ENCODE measurements at regions not wholly inside any gene's neighbourhood (a gene's known extent, or its start where the extent isn't known, plus 50 kb on each side); places are given as distances from the start of the nearest gene placed in this dataset.

DNA sequence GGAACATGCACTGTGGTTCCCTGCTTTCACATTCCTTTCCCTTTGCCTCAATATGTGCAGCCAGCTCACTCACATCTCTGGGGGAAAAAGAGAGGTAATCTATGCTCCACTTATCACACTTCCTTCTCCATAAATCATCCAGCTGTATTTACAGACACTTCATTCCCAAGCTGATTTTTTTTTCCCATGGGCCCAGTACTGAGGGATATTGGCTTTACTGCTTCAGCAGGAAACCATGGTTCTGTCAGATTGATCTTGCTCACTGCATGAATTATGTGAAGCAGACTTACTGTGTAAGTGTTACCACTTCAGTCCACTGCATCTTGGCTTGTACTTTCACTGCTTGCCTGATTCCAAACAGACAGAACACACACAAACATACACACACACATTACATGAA, 555.6 kb downstream of the CCER1 start:
- no peak for DNase-seq (ENCODE audit: low read depth)

DNA sequence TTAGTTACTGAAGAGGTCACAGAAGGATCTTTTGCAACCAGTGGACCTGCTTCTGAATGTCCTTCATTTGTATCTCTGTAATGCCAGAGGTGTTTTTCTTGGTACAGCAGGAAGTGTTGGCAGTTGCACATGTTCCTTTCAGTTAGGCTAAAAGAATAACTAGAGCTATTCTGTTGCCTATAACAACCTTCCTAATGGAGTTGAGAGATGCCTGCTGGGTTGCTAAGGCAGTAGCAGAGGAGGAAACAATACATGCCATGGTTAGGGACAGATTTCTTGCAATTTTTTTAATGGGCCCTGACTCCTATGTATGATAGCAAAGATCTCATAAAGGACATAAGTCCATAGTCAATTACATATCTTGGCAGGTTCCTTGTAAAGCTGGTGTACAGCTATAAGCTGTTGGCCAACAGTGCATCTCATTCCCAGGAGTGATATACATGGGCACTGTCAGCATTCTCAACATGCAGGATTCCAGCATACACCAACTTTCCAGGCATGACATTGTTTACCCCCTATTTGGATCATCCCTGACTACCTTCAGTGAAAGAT, 556.6 kb downstream of the CCER1 start:
- no peak for DNase-seq (ENCODE audit: low read depth)

DNA sequence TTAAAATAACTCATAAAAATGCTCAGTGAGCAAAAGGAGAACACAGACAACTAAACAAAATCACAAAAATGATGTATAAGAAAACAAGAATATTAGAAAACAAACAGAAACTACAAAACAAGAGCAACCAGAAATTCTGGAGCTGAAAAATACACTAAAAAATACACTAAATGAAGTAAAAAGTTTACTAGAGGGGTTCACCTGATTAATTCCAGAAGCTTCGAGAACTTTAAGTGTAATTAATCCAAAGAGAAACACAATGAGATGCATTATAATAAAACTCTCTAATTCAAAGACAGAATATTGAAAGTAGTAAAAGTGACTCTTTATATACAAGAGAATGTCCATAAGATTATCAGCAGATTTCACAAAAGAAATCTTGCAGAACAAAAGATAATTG, 558.4 kb downstream of the CCER1 start:
- no peak for DNase-seq (ENCODE audit: low read depth)

DNA sequence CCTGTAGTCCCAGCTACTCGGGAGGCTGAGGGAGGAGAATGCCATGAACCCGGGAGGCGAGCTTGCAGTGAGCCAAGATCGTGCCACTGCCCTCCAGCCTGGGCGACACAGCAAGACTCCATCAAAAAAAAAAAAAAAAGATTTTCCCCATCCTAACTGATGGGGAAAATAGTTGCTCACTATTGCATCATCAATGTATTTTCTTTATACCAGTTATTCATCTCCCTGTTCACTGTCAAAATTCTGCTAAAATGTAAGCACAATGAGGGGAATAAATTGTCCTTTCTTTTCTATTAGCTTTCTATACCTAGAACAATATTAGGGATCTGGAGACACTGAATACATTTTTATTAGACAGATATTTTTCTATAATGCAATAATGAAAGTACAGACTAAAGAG, 561.3 kb downstream of the CCER1 start:
- no peak for DNase-seq (ENCODE audit: low read depth)

DNA sequence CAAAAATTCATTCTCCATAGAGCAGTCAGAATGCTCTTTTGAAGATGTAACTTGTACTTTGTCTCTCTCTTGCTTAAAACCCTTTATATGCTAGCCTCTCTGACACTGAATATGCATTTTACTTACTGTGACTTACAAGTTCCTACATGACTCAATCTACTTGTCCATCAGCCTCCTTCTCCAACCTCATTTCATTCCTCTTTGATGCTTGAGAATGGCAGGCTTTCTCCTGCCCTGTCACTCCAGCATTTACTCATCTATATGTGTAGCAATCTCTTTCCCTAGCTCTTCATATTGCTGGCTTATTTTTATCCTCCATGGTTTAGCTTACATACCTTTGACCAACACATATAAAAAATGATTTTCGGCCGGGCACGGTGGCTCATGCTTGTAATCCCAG, 561.9 kb downstream of the CCER1 start:
- DNase-seq (ENCODE audit: low read depth), result no peak

DNA sequence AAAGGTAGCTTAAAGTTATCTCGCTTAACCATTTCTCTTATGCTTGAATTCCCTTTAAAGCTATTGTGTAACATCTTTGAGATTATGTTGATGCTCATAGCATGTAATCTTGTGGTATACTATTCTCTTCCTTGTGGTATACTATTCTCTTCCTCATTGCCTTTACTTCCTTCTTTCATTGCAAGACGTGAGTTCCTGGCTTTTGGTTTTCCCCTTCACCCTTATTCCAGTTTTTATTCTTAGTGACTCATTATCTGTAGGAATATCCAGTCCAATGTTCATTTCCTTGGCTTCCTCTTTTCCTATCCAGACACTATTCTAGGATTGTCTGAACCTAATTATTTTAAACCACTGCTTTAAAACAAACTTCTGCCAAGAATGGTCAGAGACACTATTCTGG, 564.0 kb downstream of the CCER1 start:
- DNase-seq (ENCODE audit: low read depth), result no peak

DNA sequence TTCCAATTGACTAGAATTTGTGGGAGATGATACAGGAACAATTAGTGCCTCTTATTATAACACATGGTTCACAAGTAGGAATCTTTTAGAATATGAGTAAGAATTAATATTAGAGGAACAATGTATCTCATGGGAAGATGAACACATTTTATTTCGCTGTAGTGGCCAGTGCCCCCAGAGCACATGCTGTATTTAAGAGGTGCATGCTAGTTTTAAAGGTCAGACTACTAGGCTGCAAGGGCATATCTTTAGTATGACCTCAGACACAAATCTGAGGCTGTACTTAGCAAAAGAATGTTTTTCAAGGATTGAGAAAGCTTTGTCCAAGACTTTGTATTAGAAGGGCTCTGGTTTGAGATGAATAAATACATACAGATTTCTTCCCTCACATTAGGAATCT, 586.9 kb downstream of the CCER1 start:
- DNase-seq (ENCODE audit: low read depth), result no peak

DNA sequence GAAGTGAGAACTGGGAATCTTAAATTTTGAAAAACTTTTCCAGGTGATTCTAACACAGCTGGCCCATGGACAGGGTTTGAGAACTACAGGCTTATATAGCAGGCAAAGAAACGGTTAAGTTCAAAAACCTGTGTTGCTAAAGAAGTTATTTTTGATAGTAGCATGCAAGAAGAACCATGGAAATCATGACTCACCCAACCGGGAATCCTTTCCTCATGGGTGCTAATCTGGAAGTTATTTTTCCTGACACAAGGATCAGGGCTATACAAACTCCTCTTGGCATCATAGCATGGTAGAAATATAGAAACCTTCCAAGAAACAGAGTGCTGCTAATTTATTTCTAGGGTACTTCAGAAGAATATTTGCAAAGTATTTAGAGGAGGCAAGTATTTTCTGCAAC, 588.7 kb downstream of the CCER1 start:
- no peak for DNase-seq (ENCODE audit: low read depth)

DNA sequence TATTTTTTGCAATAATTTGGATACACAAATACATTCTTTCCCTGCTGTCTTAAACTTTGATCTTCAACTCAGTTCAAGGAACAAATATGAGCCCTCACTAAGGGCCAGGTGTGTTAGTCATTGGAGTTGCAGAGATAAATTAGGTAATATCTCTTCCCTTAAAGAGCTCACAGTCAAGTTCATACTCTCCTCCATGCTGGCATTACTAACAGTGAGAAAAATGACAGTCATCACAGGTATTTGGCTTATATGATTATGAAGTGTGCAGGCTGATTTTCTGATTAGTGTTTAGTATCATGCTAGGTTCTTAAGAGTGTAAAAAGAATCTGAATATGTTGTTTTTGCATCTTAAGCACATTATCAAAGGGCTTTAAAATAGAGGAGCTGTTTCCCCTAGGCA, 594.7 kb downstream of the CCER1 start:
- DNase-seq (ENCODE audit: low read depth), result no peak

DNA sequence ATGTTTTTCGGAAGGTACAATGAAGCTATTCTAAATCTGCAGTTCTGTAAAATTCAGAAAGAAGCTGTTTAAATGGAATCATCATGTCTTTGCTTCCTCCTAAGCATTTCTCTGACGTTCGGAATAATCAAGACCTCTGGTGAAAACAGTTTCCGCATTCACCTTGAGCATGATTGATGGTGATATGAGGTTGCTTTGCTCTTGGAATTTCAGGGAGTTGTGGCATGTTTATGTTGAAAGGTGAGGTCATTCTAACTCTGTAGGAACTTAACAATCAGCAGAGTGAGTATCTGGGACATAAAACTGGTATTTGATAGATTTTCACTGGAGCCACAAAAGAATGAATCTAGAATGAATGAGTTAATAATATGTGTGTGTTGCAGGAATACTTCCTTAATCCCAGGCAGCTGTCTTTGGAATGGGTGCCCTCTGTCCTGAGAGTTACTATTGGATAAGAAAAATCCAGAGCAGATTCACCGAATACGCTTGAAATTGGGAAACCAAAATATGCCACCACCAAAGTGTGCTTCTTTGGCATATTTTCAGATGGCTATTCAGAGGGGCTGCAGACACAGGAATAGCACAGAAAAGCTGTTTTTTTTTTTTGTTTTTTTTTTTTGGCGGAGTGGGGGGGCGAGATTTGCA, 599.1 kb downstream of the CCER1 start:
- DNase-seq (ENCODE audit: low read depth), result no peak

DNA sequence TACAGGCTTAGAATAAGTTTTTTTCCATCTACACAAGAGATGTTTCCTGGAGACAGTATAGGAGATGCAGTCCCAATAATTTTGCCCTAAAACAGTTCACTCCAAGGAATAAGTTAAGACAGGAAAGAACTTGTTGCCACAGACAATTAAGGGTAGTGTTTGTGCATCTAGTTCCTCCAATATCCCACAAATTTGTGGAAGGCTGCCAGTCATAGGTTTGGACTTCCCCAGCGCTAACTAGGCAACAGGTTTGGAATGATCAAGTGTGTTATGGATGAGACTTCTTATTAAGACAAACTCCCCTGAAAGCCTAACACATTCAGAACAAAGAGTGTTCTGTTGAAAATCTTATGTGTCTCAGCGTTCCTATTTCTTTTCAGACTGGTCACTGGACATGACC, 611.0 kb downstream of the CCER1 start:
- no peak for DNase-seq (ENCODE audit: low read depth)

DNA sequence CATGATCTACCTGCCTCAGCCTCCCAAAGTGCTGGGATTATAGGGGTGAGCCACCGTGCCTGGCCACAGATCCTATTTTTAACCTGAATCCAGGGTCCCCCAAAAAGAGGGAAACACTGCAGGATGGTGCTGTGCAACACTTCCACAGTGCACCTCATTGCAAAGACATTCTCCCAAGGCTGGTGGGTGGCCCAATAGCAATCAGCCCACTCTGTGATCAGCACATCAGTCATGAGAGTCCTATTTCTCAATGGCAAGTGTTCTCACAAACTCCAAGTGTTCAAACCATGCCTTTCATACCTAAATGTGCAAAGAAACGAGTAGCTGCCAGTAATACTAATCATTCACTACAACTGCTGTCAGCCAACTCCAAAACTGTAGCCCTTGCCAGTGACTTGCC, 612.9 kb downstream of the CCER1 start:
- DNase-seq (ENCODE audit: low read depth), result no peak

DNA sequence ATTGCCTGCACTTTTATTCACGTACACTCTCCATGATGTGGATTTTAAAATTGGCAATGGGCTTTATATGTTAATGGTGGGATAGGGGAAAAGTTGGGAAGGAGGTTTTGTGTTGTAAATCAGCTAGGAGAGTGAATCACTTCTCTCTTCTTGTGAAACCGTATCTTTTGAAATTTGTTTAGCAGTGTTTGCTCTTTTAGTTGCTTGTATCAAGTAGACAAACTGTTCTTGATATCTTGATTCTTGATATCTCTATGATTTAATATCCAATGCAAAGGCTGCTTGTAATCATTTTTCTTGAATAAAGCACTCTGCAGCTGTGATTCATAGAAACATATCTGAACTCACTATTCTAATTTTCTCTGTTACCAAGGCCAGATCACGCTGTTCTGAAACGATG, 615.1 kb downstream of the CCER1 start:
- no peak for DNase-seq (ENCODE audit: low read depth)

DNA sequence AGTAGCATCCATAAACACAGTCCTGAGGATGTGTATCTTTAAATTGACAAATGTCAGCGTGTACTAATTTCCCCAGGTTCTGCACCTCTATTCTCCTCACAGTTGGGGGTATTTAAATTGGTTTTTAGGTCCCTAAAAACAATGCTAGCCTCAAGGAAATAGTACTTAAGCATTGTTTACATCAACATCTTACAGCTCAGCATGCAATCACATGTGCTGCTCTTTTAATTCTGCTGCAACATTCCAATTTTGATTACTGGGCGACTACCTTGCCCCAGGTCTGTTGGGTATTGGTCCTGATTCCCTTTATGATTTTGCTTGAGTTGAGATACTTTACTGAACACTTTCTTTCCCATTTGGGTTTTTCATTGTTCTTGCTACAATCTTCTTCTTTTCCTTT, 616.6 kb downstream of the CCER1 start:
- no peak for DNase-seq (ENCODE audit: low read depth)

DNA sequence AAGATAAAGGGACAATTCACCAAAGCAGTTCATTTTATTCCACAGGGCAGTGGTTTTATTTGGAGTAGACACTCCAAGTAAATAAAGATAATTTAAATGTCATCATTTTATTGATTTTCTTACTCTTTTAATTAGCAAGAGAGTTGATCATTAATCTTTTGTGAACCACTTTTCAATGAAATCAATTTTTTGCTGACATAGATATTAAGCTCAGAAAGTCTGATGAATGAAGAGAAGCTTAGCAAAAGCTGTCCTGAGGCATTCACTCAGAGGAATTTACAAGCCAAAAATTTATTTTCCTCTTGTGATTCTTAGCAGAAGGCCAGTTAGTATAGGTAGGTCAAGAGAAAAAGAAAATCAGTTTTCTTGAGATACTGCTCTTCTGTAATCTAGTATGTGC, 618.0 kb downstream of the CCER1 start:
- no peak for DNase-seq (ENCODE audit: low read depth)

DNA sequence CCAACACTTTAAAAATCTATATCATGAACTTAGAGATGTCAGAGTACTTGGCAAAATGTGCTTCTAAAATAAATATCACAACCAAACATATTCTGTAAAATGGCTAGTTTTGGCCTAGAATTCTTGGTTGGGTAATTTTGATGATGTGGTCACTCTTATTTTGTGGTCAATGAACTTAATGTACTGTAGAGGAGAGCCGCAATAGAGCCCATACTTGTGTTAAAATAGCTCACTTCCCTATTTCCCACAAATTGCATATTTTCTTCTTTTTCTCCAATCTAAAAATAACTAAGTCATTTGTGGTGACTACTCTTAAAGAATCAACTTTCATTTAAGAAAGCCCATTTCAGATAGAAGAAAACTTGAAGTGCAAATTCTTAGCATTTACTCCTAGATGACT, 619.4 kb downstream of the CCER1 start:
- DNase-seq (ENCODE audit: low read depth), result no peak

DNA sequence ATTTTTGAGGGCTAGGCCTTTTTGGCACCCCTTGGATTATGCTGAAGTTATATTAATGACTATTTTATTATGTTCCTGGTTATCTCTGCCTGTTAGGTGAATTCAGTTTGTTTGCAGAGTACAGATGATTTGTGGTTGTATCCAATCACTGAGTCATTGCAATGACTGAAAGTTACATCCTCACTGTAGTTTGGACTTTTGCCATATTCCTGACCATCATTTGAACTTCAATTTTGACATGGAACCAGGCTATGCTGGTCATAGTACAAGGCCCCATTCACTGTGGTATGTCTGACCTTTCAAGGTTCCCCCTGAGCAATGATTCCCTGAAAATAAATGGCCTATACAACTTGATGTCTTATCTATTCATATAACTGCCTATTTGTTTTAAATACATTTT, 621.0 kb downstream of the CCER1 start:
- no peak for DNase-seq (ENCODE audit: low read depth)

DNA sequence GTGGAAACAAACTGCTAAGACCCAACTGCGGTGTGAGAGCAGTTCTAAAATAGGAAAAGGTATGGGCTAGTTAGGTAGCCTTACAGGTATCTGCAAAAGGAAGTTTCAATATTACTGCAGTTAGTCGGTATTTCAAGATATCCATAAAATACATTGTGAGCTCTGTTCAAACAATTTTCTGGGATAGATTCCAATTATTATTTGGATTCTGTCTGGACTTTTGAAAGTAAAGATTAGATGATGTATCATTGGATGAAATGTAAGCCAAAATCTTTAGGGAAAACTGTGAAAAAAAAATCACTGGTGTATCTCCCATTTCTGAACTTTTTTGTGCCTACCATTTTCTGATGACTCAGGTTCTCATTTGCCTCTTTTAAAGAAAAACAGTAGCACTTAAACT, 621.6 kb downstream of the CCER1 start:
- DNase-seq (ENCODE audit: low read depth), result no peak

DNA sequence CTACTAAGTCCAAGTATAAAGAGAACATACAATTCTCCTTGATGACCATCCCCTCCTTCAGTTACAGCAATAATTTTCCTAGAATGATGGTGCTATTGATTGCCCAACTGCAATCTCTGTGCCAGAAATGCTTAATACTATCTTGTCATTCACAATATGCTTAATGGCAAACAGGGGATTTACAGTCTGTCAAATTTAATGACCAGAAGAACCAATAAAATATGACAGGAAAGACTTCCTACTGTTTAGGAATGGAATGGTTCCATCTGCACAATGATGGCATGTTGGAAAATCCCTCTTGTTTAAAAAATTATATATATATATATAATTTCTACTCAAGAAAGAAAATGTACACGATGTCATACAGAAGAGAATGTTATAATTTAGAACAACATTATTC, 623.2 kb downstream of the CCER1 start:
- DNase-seq (ENCODE audit: low read depth), result no peak

DNA sequence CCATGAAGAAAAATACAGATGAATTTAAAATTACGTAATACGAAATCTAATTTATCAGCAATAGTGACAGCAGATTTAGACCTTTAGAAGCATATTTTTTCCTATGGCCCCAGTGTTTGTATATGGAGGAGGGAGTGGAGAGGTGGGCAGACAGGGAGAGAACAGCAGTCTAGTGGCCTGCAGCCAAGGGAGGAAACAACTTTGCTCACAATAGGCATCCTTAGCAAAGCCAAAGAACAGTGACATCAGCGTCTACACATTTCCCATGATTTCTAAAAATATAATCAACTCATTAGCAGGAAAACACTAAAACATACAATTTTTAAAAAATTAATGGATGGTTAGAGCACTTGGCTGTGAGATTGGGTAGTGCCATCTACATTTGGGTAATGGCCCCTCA, 622.6 kb upstream of the ATP2B1 start:
- DNase-seq (ENCODE audit: low read depth), result no peak

DNA sequence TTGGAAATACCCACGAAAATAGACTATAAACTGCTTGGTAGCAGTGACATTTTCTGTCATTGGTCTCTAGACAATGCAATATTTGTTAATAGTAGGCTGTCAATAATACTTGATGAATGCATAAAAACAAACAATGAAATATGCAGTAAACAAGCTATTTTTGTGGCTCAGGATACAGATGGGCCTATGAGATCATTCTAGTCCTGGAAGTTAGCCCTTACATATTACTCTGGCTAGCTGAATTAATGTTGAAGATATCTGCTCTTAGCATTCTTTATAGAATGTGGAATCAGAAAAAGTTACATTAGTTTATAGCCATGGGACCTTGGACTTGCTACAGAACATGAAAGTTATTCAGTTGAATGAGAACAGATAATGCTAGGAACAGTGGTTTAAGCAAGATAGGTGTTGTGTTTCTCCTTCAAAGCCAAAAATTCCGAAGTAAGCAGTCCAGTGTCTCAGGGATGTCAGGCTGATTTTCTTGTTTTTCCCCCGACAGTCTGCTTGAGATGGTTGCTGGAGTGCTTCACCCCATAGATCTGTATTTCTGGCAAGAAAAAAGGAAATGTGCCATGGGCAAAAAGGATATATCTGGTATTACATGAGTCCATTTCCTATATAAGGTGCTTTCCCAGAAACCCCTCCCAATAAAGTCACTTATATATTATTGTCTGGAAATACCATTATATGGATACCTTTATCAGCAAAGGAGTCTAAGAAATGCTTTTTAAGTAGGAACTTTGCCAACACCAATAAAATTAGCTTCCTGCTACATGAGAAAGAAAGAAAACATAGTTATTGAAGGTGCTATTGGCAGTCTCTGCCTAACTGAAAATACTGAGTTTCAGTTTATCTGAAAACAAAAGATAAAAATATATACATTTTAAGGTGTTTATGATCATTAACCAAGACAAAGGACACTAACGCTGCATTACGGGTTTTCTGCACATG, 619.4 kb upstream of the ATP2B1 start:
- DNase-seq (ENCODE audit: low read depth), result no peak

DNA sequence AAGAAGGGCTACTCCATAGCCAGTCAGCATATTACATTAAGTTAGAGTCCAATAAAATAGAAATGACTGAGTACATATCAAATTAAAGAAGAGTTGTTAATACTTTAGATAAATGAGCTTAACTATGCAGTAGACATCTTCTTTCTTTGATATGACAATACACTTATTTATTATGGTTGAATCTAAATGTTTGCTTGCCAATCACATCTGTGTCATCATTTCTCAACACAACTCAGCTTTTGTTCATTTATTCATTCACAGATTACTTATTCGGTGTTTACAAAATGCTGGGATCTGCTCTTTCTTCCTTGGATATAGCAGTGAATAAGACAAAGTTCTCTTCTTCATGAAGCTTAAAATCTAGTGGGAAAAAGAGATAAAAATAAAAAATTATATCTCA, 614.6 kb upstream of the ATP2B1 start:
- no peak for DNase-seq (ENCODE audit: low read depth)

DNA sequence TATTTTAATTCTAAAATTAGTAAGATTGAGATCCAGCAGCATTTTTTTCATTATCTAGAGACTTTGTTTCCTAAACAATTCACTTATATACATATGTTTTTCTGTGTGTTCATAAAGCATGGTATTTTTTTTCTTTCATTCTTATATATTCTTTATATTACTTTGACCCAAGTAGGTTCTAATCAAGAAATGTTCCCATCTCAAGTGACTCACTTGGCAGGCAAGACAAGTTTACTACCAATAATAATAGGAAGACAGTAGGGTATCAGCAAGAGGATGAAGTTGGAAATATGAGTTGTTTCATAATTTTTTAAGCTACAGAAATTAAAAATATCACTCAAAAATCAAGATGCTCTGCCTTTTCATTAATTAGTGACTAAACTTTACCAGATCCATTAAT, 613.4 kb upstream of the ATP2B1 start:
- no peak for DNase-seq (ENCODE audit: low read depth)

DNA sequence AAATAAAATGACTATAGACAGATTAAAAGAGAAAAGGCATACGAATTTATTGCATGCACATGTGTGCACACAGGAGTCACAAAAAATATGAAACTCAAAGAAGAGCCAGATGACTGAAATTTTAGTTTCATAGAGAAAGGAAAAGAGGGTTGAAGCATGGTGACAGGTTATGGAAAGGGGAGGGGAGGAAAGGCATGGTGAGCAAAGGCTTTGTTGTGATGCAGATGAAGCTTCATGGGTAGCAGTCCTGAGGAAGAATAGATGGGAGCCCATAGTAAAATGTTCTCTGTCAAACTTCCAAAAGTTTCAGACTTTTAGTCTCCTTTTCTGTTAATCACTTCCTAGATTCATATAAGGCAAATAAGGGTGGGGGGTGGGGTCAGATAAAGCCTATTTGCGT, 612.7 kb upstream of the ATP2B1 start:
- DNase-seq (ENCODE audit: low read depth), result no peak
